ENCODE measurements at regions not wholly inside any gene's neighbourhood (a gene's known extent, or its start where the extent isn't known, plus 50 kb on each side); places are given as distances from the start of the nearest gene placed in this dataset.

GRCh38 chr6:114844359-114844758 is 501.5 kb upstream of the HS3ST5 start:
- Histone ChIP-seq H3K23ac (ENCODE audit: insufficient read length) (no peak overlapping the region), H3K4me1 (replicated peaks in 1 of 4; ENCODE audit: control insufficient read depth in 3 of 4, insufficient read depth in 4 of 4, low read length in 3 of 4) (no peaks in the 10 kb centered on the region), H3K36me3 (ENCODE audit: control insufficient read depth in 2 of 4, insufficient read depth in 4 of 4, low read length in 3 of 4) (no peaks in the 10 kb centered on the region), H2BK12ac (ENCODE audit: low read depth, low read length) (no peak overlapping the region), H3K56ac (replicated peaks; ENCODE audit: insufficient read length, low read depth, low read length) (no peak overlapping the region), H3K27me3 (replicated peaks in 1 of 4; ENCODE audit: control insufficient read depth in 3 of 4, extremely low read depth in 1 of 4, insufficient read depth in 3 of 4, low read length in 3 of 4) (no peaks in the 10 kb centered on the region; a peak in 1 of 7 replicates), H3K23me2 (ENCODE audit: low read depth, low read length) (no peaks in the 10 kb centered on the region), H2AK5ac (ENCODE audit: low read depth, low read length) (no peak overlapping the region), H4K5ac (ENCODE audit: insufficient read length, low read depth, low read length) (no peak overlapping the region), H2BK5ac (ENCODE audit: low read depth, low read length) (no peak overlapping the region), H2BK20ac (ENCODE audit: low read length) (no peak overlapping the region), H3K79me1 (ENCODE audit: low read depth, low read length) (no peaks in the 10 kb centered on the region), H3K14ac (ENCODE audit: insufficient read length) (no peak overlapping the region), H4K8ac (ENCODE audit: extremely low read depth, insufficient read depth, low read length) (no peak overlapping the region), H3K18ac (ENCODE audit: extremely low read depth, low read length) (no peak overlapping the region), H2BK120ac (replicated peaks; ENCODE audit: low read depth, low read length) (no peak overlapping the region), H4K20me1 (replicated peaks in 1 of 2; ENCODE audit: control insufficient read depth in 1 of 2, insufficient read depth in 2 of 2, low read length in 2 of 2) (no peaks in the 10 kb centered on the region), H3K4me3 (ENCODE audit: extremely low read depth in 1 of 4, insufficient read depth in 2 of 4, low read depth in 3 of 4, low read length in 4 of 4) (no peak overlapping the region), H2AFZ (ENCODE audit: low read length) (no peak overlapping the region), H2BK15ac (ENCODE audit: low read length) (no peak overlapping the region), H3K27ac (ENCODE audit: low read depth, low read length) (no peak overlapping the region), H4K91ac (replicated peaks; ENCODE audit: insufficient read length, low read length) (no peak overlapping the region), H3K9me3 (ENCODE audit: insufficient read depth in 2 of 2, low read depth in 1 of 2, low read length in 1 of 2) (no peaks in the 10 kb centered on the region), H3K79me2 (ENCODE audit: control insufficient read depth in 1 of 2, insufficient read depth in 2 of 2, low read length in 2 of 2) (no peaks in the 10 kb centered on the region), H3K4ac (replicated peaks; ENCODE audit: insufficient read length, low read depth, low read length) (no peak overlapping the region), H3K9ac (replicated peaks in 1 of 4; ENCODE audit: extremely low read depth in 1 of 4, low read depth in 3 of 4, low read length in 3 of 4) (no peak overlapping the region), H3K4me2 (ENCODE audit: insufficient read depth in 1 of 2, low read depth in 2 of 2, low read length in 2 of 2) (no peak overlapping the region)
- FAIRE-seq (no peak), DNase-seq (ENCODE audit: low read depth in 1 of 2, low spot score in 2 of 2) (no peak)
- no peak for TF ChIP-seq BACH1 (IDR thresholded peaks at IDR 0.05; ENCODE audit: low read length)
- peak; percentile 95 for TF ChIP-seq MAFK (IDR thresholded peaks at IDR 0.05; ENCODE audit: low read depth, low read length)
- no peak for TF ChIP-seq SP1 (IDR thresholded peaks at IDR 0.05; ENCODE audit: low read depth, low read length)
- TF ChIP-seq CEBPB (IDR thresholded peaks at IDR 0.05; ENCODE audit: low read depth, low read length): no peak
- ChIA-PET POLR2A (ENCODE audit: partially characterized antibody) (no interaction called here), CTCF (ENCODE audit: partially characterized antibody) (no interaction called here)
- WGBS, 2 experiments (ENCODE audit: extremely low coverage in 1 of 2, insufficient coverage in 1 of 2, insufficient read length in 1 of 2, insufficient replicate concordance in 2 of 2, low coverage in 1 of 2, low lambda C conversion rate in 2 of 2, missing lambda C conversion rate in 1 of 2): 83% methylated on average over 1 of the region's 1 CpG; no CpG with 5 or more reads in 1 of the 2 experiments
